HEK293 (cell line): ENCODE measurements at regions not wholly inside any gene's neighbourhood (a gene's known extent, or its start where the extent isn't known, plus 50 kb on each side); places are given as distances from the start of the nearest gene placed in this dataset.

Experiments used
- GLI2 ChIP-seq: fragments of 450-650 bp; formaldehyde crosslinking; IDR thresholded peaks from 2 replicates; pipeline ENCODE4; 2017; ENCODE audit warnings: missing biosample characterization, missing genetic modification characterization, low read depth, borderline replicate concordance
- TCF7L2 ChIP-seq: IDR thresholded peaks from 2 replicates; pipeline ENCODE4 v1.6.1; 2011; ENCODE audit warnings: low read depth, mild to moderate bottlenecking, inconsistent platforms, low read length, moderate library complexity, borderline replicate concordance
- ZBTB8A ChIP-seq: fragments of 450-650 bp; formaldehyde crosslinking; IDR thresholded peaks from 2 replicates; pipeline ENCODE4 v1.5.1; 2016; ENCODE audit warnings: missing biosample characterization, missing genetic modification characterization
- ZNF221 ChIP-seq: fragments of 450-650 bp; formaldehyde crosslinking; IDR thresholded peaks from 2 replicates; pipeline ENCODE4 v1.5.1; 2017; ENCODE audit warnings: missing biosample characterization, missing genetic modification characterization, borderline replicate concordance
- TF ChIP-seq, protein P1 (sequence below): fragments of 450-650 bp; formaldehyde crosslinking; IDR thresholded peaks from 2 replicates; pipeline ENCODE4 v1.5.1; 2016; ENCODE audit warnings: missing biosample characterization, missing genetic modification characterization
- TF ChIP-seq, protein P2 (sequence below): fragments of 450-650 bp; formaldehyde crosslinking; IDR thresholded peaks from 2 replicates; pipeline ENCODE4 v1.5.1; 2016; ENCODE audit warnings: missing biosample characterization, missing genetic modification characterization, borderline replicate concordance

DNA sequence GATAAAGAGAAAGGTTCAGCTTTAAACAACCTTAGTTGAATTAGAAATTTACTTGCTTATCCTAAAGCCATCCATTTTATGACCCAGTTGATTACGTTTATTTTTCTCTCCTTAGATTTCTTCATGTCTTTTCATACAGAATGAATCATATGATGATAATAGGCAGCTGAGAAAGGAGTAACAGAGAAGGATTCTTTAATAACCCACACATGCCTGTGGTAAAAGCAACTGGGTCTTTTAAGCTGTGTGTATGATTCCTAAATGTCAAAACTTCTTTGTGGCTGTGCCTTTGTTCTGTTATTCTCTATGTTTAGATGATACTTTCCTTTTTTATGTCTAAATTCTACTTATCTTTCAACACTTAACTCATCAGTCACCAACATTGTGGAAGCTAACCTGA lies 626.5 kb downstream of the NCAM2 start:
- TF ChIP-seq, protein P1, sequence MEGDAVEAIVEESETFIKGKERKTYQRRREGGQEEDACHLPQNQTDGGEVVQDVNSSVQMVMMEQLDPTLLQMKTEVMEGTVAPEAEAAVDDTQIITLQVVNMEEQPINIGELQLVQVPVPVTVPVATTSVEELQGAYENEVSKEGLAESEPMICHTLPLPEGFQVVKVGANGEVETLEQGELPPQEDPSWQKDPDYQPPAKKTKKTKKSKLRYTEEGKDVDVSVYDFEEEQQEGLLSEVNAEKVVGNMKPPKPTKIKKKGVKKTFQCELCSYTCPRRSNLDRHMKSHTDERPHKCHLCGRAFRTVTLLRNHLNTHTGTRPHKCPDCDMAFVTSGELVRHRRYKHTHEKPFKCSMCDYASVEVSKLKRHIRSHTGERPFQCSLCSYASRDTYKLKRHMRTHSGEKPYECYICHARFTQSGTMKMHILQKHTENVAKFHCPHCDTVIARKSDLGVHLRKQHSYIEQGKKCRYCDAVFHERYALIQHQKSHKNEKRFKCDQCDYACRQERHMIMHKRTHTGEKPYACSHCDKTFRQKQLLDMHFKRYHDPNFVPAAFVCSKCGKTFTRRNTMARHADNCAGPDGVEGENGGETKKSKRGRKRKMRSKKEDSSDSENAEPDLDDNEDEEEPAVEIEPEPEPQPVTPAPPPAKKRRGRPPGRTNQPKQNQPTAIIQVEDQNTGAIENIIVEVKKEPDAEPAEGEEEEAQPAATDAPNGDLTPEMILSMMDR (tag by site-specific recombination): no peak
- TF ChIP-seq, protein P2, sequence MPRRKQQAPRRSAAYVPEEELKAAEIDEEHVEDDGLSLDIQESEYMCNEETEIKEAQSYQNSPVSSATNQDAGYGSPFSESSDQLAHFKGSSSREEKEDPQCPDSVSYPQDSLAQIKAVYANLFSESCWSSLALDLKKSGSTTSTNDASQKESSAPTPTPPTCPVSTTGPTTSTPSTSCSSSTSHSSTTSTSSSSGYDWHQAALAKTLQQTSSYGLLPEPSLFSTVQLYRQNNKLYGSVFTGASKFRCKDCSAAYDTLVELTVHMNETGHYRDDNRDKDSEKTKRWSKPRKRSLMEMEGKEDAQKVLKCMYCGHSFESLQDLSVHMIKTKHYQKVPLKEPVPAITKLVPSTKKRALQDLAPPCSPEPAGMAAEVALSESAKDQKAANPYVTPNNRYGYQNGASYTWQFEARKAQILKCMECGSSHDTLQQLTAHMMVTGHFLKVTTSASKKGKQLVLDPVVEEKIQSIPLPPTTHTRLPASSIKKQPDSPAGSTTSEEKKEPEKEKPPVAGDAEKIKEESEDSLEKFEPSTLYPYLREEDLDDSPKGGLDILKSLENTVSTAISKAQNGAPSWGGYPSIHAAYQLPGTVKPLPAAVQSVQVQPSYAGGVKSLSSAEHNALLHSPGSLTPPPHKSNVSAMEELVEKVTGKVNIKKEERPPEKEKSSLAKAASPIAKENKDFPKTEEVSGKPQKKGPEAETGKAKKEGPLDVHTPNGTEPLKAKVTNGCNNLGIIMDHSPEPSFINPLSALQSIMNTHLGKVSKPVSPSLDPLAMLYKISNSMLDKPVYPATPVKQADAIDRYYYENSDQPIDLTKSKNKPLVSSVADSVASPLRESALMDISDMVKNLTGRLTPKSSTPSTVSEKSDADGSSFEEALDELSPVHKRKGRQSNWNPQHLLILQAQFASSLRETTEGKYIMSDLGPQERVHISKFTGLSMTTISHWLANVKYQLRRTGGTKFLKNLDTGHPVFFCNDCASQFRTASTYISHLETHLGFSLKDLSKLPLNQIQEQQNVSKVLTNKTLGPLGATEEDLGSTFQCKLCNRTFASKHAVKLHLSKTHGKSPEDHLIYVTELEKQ: no peak
- TF ChIP-seq GLI2 (tag by site-specific recombination) (no peak), TCF7L2 (no peak), ZBTB8A (no peak), ZNF221 (tag by site-specific recombination) (no peak)
